ENCODE measurements at regions not wholly inside any gene's neighbourhood (a gene's known extent, or its start where the extent isn't known, plus 50 kb on each side); places are given as distances from the start of the nearest gene placed in this dataset.
A peak's percentile ranks its signal among the peaks of the same experiment; 100 is the strongest.
"Not testable (repeated sequence)": the region's sequence is repeated elsewhere in the genome, so short reads cannot be mapped to it uniquely, and the experiment has no call there.

DNA sequence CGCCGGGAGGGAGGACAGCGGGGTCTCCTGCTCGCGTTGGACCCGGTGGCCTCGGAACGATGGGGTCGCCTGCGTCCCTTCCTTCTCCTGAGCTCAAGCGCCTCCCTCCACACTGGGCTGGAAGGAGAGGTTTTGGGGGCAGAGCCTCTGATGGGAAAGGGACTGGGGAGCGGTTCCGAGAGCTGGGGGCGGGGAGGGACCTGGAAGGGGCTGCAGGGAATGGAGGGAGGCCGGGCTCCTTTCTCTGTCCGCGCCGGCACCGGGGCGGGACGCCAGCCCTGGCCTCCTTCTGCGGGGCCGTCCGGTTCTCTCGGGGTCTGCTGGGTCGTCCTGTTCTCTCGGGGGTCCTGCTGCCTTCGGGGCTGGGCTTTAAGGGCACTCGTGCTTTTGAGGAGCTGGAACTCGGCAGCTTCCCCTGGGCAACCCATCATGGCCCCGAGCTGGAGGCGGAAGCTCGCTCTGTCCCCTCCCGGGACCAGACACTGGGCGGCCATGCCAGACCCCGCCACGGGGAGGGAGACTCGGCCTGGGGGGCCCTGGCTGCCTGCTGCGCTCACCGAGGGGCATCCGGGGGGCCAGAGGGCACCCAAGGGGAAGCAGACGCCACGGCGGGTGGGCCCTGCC lies 3956.7 kb upstream of the TPTE start:
- H3K9ac ChIP-seq (ENCODE audit: control insufficient read depth, insufficient read depth, low read length); H3K4me1 ChIP-seq (ENCODE audit: control insufficient read depth, insufficient read depth, low read length); H3K4me3 ChIP-seq; POLR2A ChIA-PET; BruUV-seq (replicated peaks); H3K79me2 ChIP-seq (ENCODE audit: control insufficient read depth, insufficient read depth, low read length); H3K4me2 ChIP-seq (ENCODE audit: control insufficient read depth, insufficient read depth); FAIRE-seq; in situ Hi-C loops (cut with MboI); RAD21 ChIA-PET (ENCODE audit: unreplicated experiment); intact Hi-C loops (cut with micrococcal nuclease; ENCODE audit: unreplicated experiment); DNase-seq (ENCODE audit: low read depth, low spot score); CTCF ChIA-PET; H3K27me3 ChIP-seq (replicated peaks in 1 of 2; ENCODE audit: control insufficient read depth in 2 of 2, insufficient read depth in 2 of 2, low read length in 1 of 2); H3K9me3 ChIP-seq (replicated peaks; ENCODE audit: control insufficient read depth, insufficient read depth, low read length); H3K27ac ChIP-seq (ENCODE audit: control insufficient read depth, insufficient read depth); SMC1A ChIA-PET (ENCODE audit: uncharacterized antibody, unreplicated experiment); H3K36me3 ChIP-seq (ENCODE audit: control insufficient read depth in 2 of 2, insufficient read depth in 2 of 2, low read length in 1 of 2); H4K20me1 ChIP-seq (ENCODE audit: control insufficient read depth, insufficient read depth); H2AFZ ChIP-seq (ENCODE audit: control insufficient read depth, low read depth, low read length): not testable (repeated sequence)
- ATAC-seq = peak; percentile 59
- WGBS (ENCODE audit: insufficient coverage, insufficient replicate concordance, low lambda C conversion rate, missing lambda C conversion rate) = 82% methylated on average over 7 of the region's 44 CpGs

DNA sequence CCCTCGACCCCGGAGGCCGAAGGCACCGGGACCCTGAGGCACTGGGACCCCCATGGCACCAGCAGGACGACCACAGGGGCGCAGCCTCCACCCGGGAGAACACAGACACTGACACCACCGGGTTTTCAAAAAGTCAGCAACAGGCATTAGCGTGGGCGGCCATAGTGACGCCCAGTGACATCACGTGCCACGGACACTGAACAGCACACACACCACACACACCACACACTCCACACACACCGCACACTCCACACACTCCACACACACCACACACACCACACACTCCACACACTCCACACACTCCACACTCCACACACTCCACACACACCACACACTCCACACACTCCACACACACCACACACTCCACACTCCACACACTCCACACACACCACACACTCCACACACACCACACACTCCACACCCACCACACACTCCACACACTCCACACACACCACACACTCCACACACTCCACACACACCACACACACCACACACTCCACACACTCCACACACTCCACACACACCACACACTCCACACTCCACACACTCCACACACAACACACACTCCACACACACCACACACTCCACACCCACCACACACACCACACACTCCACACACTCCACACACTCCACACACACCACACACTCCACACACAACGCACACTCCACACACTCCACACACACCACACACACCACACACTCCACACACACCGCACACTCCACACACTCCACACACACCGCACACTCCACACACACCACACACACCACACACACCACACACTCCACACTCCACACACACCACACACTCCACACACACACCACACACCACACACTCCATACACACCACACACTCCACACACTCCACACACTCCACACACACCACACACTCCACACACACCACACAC lies 3955.9 kb upstream of the TPTE start:
- peak overlapping the region; percentile 30; the same call in 1 of the 2 replicates for H3K4me2 ChIP-seq (ENCODE audit: control insufficient read depth, insufficient read depth)
- H2AFZ ChIP-seq (ENCODE audit: control insufficient read depth, low read depth, low read length); CTCF ChIA-PET; POLR2A ChIA-PET; H3K9ac ChIP-seq (ENCODE audit: control insufficient read depth, insufficient read depth, low read length); H3K36me3 ChIP-seq (ENCODE audit: control insufficient read depth in 2 of 2, insufficient read depth in 2 of 2, low read length in 1 of 2); BruUV-seq (replicated peaks); RAD21 ChIA-PET (ENCODE audit: unreplicated experiment); intact Hi-C loops (cut with micrococcal nuclease; ENCODE audit: unreplicated experiment); H3K79me2 ChIP-seq (ENCODE audit: control insufficient read depth, insufficient read depth, low read length); H3K27me3 ChIP-seq (replicated peaks in 1 of 2; ENCODE audit: control insufficient read depth in 2 of 2, insufficient read depth in 2 of 2, low read length in 1 of 2); SMC1A ChIA-PET (ENCODE audit: uncharacterized antibody, unreplicated experiment); FAIRE-seq; H3K4me1 ChIP-seq (ENCODE audit: control insufficient read depth, insufficient read depth, low read length); H3K4me3 ChIP-seq; H3K27ac ChIP-seq (ENCODE audit: control insufficient read depth, insufficient read depth); DNase-seq (ENCODE audit: low read depth, low spot score); in situ Hi-C loops (cut with MboI); H3K9me3 ChIP-seq (replicated peaks; ENCODE audit: control insufficient read depth, insufficient read depth, low read length); H4K20me1 ChIP-seq (ENCODE audit: control insufficient read depth, insufficient read depth): not testable (repeated sequence)
- peak; percentile 65 for ATAC-seq
- 18% methylated on average over 13 of the region's 17 CpGs for WGBS (ENCODE audit: insufficient coverage, insufficient replicate concordance, low lambda C conversion rate, missing lambda C conversion rate)
- TF ChIP-seq RELB (IDR thresholded peaks at IDR 0.05; ENCODE audit: low read depth) = 0 out of 2 replicates have a peak, but pooled peaks have one; percentile 36
- TF ChIP-seq CREB1 (IDR thresholded peaks at IDR 0.05; ENCODE audit: low read depth) = peak; percentile 49; the same call in 1 of the 2 replicates
- TF ChIP-seq, protein P1, sequence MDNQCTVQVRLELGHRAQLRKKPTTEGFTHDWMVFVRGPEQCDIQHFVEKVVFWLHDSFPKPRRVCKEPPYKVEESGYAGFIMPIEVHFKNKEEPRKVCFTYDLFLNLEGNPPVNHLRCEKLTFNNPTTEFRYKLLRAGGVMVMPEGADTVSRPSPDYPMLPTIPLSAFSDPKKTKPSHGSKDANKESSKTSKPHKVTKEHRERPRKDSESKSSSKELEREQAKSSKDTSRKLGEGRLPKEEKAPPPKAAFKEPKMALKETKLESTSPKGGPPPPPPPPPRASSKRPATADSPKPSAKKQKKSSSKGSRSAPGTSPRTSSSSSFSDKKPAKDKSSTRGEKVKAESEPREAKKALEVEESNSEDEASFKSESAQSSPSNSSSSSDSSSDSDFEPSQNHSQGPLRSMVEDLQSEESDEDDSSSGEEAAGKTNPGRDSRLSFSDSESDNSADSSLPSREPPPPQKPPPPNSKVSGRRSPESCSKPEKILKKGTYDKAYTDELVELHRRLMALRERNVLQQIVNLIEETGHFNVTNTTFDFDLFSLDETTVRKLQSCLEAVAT (IDR thresholded peaks at IDR 0.05) = 0 out of 2 replicates have a peak, but pooled peaks have one; percentile 61
- TF ChIP-seq RAD51 (IDR thresholded peaks at IDR 0.05) = peak; percentile 83
- TF ChIP-seq EGR1 (IDR thresholded peaks at IDR 0.05; ENCODE audit: borderline replicate concordance in 1 of 2, low read depth in 2 of 2, low read length in 2 of 2) = peak in 1 of 2 experiments; percentile 85; a peak in 2 of 3 replicates
- peak; percentile 12 for TF ChIP-seq MEF2B (IDR thresholded peaks at IDR 0.05; ENCODE audit: partially characterized antibody, poor library complexity, severe bottlenecking)
- TF ChIP-seq, protein P2, sequence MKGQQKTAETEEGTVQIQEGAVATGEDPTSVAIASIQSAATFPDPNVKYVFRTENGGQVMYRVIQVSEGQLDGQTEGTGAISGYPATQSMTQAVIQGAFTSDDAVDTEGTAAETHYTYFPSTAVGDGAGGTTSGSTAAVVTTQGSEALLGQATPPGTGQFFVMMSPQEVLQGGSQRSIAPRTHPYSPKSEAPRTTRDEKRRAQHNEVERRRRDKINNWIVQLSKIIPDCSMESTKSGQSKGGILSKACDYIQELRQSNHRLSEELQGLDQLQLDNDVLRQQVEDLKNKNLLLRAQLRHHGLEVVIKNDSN (IDR thresholded peaks at IDR 0.05; ENCODE audit: borderline replicate concordance, extremely low read length, insufficient read depth, low read depth, low read length) = peak; percentile 20
- TF ChIP-seq NBN (IDR thresholded peaks at IDR 0.05) = peak; percentile 88
- TF ChIP-seq IKZF2 (IDR thresholded peaks at IDR 0.05) = peak in 1 of 2 experiments; percentile 27; a peak in 1 of 4 replicates
- TF ChIP-seq CHD4 (IDR thresholded peaks at IDR 0.05) = peak; percentile 57; the same call in 1 of the 2 replicates

Measured in GM12878 (cell line).